Umbilical cord (tissue), 1 donor: ENCODE measurements at regions not wholly inside any gene's neighbourhood (a gene's known extent, or its start where the extent isn't known, plus 50 kb on each side); places are given as distances from the start of the nearest gene placed in this dataset.
A peak's percentile ranks its signal among the peaks of the same experiment; 100 is the strongest.

Experiments
- DNase-seq: peaks from one replicate; pipeline ENCODE4 v3.0.0-alpha.2; 2015; ENCODE audit warnings: low spot score

DNA sequence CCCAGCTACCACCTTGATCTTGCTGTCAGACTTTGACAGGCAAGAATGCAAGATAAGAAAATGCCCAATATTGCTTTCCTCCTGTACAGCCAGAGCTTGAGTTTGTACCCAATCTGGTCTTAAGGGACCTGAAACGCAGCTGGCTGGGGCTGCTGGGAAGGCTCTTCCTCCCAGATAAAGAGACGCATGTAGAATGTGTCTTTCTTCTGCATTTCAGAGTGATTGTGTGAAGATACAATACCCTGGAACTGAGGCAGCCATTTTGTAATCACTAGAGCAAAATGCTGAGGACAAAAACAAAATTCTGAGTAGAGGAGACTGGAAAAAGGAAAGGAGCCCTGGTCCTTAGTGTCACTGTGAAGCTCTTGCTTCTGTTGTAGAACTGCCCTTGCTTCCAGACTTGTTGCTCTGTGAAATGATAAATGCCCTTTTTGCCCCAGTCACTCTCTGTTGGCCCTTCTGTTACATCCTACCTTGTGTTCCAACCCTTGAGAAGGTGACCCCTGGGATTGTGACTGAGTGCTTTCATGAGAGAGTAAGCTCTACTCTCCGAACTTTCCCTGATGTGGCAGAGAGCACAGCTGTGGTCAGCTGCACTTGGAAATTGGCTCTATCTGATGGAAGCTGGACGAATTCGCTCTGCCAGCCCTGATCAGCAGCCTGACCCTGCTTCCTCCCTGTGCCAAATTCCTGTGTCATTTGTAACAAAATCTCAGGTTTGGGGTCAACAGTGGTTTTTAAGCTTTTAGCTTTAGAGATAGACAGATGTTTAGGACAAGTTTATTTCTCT is 137.4 kb upstream of the RBMS1 start:
- peak; percentile 20 for DNase-seq

DNA sequence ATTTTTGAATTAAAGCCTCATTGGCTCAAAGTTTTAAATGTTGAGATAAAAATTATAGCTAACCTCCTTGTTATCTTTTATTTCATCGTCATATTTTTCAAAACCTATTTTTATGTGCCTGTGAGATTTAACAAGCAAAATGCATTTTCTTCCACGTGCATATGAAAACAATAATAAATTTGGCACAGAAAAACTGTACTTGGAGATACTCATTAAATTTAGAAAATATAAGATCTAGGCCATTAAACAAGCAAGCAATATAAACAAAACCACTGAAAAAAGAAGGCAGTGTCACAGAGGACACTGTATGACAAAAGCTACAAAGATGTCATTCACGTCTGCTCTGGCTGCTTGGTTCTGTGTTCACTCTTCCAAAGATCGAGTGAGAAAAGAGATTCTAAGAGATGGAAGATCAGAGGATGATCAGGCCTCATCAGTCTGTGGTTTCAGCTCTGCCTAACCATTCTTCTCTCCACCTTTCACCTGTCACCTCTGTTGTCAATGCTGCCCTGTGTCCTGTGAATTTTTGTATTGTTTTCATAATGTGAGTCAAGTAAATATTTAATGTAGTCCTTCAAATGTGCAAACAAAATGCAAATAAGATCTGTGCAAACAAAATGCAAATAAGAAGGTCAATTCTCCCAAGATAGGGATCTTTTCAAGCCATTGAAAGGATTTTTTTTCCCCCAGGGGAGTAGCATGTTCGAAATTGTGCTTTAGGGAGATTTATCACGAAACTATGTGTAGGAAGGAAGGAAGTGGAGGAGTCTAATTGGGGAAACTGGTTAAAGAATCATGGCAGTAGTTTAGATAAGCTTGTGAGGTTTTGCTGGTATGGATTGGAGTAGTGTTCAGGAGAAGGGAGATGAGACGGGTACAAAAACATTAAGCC is 138.7 kb upstream of the RBMS1 start:
- DNase-seq, result no peak

DNA sequence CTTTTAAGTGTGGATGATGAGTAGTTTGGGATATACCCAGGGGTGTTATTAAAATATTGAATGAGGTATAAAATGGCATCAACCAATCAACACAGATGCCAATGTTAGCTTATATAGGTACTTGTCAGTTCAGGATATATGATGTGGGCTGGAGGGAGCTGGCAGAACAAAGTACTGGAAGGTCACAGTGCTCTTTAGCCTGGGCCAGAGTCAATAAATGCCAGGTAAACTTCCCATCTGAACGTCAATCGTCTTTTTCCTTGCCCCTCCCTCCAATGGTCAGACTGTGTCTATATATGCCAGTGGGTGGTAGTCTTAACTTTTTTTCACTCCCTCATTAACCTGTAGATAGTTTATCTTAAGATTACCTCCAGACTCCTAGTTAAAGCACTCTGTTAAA is 140.8 kb upstream of the RBMS1 start:
- DNase-seq, result no peak

DNA sequence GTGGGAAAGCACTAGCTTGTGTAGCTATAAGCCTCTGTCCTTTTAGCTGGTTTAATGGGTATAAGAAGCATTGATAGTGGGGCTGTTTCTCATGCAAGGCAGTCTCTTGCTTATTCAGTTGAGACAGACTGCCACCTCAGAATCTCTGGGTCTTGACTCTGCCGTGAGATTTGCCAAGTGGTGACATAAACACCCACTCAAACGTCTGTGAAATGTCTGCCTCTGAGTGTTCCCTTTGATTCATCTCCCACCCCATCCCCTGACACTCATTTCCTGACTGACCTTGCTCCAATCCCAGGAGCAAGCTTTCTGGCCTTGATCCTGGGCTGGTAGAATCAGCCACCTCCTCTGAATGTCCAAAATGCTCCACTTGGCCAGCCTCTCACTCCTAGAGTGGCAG is 141.9 kb upstream of the RBMS1 start:
- peak; percentile 37 for DNase-seq

DNA sequence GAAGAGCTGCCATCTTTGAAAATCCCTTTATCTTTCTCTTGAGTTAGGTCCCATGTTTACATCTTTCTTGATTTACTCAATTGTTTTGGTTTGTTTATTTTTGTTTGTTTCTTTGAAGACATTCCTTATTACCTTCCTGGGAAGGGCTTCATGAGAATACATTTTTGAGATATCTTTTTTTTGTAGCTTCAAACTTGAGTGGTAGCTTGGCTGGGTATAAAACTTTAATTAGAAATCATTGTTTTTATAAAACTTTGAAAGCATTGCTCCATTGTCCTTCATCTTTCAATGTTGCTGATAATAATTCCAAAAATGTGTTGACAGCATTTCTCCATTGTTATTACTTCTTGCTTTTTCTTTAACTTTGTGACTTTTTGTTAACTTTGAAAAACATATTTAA is 145.9 kb upstream of the RBMS1 start:
- DNase-seq, result no peak

DNA sequence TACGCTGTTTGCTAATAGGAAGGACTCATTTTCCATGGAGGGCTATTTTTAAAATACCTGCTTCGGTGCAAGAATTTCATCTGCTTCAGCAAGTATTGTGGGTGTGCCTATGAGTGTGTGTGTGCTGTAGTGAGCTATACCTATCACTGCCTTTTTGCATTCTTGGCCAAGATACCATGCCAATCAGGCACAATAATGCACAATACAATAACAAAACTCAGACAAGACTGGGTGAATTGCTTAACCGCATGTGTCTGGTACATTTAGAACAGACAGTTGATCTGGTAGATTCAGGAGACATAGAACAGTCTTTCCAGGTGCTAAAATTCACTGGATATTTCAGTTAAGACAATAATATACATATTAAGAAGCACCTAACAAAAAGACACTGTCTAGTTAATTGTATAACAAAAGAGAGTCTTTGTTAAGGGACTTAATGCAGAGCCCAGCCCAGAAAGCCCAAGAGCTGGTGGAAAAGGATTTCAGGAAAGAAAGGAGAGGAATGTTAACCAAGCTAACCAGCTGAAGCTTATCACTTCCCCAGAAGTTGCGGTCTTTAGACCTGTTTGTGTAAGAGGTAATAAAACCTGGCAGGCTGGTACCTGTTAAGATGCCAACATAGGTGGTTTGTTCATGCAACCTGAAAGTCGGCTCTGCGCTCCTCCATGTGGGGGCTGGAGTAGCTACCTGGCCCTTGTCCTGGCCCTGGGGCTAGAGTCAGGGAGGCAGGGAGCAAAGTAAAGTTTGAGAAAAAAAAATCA is 153.3 kb upstream of the RBMS1 start:
- DNase-seq, result peak; percentile 24

DNA sequence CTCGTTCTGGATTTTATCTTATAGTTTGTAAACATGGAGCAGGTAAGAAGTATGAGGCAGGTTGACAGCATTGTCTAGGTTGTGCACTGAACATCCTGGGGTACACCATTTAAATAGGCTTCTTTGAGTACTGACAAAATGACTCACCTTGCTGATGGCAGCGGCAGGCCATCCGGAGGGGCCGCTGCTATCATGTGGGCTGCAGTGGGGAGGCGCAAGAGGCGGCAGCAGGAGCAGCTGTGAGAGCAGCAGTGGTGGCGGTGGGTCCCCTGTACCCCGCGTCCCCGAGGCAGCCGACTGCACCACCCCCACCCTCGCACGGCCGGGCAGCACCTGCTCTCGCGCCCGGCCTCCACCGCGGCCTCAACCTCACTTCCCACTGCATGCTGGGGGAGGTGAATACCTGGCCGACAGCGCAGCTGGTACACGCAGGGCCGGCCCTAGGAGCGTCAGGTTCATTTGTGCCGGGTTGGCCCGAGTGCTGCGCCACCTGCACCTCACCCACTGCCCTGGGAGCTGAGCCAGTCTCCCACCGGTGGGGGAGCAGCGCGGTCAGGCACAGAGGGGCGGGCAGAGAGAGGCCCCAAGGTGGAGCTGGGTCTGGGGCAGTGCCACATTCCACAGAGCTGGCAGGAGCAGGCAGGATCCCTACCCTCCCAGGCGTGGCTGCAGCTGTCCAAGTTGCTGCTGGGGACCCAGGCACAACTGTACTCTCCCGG is 154.5 kb upstream of the RBMS1 start:
- DNase-seq, result no peak

DNA sequence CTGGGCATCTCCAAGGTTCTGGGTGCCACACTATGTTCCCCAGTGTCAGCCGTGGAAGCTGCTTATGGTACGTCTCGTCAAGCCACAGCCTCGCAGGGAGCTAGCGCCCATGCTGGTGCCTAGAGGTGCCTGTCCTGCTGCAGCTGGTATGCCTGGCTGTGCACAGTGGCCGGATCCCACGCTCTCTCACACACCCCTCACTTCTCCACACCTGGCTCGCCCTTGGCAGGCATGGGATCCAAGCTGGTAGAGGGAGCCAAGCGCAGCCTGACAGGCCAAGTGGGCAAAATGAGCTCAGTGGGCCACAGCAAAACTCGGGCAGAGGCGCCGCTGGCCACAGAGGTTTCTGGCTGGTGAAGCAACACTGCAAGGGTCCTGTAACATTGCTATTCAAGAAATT is 156.1 kb upstream of the RBMS1 start:
- DNase-seq, result no peak

DNA sequence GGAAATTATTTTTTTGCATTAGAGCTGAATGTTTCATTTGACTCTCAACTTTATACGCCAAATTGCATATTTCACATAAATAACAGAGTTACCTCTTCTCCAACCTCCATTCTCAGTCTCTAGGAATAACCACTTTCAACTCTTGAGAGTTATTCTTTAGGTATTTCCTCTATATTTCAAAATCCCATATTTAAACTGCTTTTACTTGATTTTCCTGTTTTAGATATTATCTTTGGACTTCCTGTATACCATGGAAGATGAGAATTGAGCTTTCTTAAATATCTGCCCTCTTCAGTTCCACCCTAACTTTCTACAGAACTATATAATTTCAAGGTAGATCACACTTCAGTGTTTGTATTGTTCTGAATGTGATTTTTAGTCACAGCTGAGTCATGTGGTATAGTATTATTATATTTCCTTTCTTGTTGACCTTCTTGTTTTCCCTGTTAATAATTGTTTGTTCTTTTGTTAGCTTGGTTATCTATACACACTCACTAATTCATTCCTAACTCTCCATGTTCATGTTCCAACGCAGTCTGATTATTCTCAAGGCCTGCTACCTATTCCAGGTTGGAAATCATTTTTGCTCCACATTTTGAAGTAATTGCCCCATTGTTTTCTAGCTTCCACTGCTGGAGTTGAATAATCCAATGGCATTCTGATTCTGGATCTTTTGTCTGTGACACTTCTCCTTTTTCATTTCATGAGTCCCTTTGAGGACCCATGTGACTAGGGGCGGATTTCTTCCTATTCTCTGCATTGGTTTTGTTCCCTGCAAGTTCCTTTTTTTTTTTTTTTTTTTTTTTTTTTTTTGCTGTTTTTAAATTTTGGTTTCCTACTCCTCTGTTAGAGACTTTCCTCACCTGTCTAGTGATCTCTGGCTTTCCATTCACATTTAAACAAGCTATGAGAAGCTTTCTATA is 156.8 kb upstream of the RBMS1 start:
- DNase-seq, result no peak

DNA sequence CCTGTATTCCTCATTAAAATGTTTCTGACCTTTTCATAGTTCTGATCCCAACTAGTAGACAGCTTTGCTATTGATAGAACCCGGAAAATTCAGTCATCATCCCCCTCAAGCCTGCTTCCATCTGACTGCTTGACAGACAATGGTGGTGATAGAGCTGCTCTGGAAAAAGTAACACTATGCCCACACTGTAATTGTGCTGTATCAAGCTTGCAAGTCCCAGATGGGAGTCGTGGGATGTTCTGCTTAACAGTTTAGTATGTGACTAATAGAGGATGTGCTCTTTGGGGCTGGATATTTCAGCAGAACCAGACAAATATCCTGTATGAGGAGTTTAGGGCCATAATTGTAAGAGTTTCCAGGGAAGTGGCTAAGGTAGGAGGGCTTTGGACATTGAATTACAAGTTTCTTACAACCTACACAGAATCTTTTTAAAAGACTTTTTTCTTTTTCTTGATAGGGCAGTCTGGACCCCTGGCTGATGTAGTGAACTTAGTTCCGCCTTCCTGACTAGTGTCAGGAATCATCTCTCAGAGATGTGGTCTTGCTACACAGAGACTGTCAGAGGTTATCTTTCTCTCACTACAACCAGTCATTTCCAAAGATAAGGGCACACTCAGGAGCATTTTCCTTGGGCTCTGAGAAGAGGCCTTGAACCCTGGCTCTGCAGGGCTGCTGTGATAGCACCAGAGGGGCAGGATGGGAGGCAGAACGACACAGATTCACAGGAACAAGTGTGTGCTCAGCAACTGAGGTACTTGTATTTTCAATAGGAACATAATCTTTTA is 158.0 kb upstream of the RBMS1 start:
- DNase-seq, result peak; percentile 40

DNA sequence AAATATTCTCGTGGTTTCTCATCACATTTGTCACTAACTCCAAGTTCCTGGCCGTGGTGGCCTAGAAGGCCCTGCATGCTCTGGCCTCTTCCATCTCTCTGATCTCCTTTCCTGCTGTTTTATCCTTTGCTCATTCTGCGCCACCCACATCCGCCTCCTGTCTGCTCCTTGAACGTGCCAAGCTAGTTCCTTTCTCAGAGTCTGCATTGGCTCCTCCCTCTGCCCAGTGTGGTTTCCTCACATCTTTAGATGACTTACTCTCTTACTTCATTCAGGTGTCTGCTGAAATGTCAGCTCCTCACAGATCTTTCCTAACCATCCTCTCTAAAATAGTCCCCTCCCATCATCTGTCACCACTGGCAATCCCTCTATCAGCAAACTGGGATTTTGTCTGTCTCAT is 158.6 kb upstream of the RBMS1 start:
- peak; percentile 42 for DNase-seq

DNA sequence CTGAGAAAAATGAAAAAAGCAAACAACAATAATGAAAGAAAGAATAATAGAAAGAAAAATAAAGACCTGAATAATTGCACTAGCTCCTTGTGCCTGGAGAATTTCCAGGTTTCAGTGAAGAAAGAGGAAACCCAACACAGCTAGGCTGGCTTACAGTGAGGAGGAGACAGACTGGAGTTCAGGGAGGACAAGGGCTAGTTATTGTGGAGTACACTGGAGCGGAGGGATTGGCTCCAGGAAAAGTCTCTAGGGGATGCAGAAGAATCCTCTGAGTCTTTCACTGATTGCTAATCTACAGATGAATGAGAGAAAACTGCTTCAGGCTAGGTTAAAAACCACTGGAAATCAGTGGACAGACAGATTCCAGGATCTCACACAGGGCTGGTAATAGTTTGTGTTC is 163.6 kb upstream of the RBMS1 start:
- DNase-seq, result peak; percentile 36

DNA sequence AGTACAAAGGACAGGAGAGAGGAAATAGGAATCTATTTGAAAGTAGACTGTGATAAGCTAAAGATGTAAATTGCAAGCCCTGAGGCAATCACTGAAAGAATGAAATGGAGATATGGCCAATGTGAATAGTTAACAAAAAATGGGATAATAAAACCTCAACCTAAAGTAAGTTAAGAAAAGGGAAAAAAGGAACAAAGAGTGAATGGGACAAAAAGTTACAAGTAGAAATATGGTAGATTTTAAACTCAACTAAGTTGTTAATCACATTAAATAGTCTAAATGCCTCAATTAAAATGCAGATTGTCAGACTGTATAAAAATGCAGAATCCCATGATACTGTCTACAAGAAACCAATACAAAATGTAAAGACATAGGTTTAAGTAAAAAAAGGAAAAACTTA is 165.2 kb upstream of the RBMS1 start:
- no peak for DNase-seq

DNA sequence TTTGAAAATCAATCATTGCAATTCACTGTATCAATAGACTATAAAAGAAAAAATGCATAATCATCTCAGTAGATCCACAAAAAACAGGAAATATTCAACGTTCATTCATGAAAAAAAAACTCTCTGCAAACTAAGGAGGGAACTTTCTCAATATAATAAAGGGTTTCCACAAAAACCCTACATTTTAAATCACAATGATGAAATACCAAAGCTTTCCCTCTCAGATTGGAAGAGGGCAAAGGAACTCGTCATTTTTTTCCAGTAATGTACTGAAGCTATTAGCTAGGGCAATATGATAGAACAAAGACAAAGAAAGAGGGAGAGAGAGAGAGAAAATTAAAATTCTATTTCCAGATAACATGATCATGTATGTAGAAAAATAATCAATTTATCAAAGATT is 167.1 kb upstream of the RBMS1 start:
- DNase-seq, result no peak

DNA sequence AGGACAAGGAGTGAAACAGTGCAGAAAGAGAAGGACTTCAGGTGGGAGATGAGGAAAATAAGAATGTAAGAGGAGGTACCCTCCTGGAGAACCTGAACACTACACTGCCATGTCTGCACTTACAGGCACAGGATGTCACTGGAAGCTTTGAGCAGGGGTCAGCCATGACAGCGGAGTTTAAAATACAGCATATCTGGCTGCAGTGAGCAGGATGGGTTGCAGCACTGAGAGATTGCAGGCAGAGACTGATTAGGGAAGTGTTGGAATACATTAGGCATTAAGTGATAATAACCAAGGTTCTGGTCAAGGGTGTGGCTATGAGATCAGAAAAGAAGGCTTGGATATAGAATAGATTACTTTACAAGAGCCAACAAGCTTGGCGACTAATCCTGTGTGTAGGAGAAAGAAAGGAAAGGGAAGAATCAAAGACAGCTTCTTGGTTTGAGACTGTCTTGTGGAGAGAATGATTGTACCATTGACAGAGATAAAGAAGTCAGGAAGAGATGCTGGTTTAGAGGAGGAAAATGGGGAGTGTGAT is 171.1 kb upstream of the RBMS1 start:
- peak; percentile 74 for DNase-seq

DNA sequence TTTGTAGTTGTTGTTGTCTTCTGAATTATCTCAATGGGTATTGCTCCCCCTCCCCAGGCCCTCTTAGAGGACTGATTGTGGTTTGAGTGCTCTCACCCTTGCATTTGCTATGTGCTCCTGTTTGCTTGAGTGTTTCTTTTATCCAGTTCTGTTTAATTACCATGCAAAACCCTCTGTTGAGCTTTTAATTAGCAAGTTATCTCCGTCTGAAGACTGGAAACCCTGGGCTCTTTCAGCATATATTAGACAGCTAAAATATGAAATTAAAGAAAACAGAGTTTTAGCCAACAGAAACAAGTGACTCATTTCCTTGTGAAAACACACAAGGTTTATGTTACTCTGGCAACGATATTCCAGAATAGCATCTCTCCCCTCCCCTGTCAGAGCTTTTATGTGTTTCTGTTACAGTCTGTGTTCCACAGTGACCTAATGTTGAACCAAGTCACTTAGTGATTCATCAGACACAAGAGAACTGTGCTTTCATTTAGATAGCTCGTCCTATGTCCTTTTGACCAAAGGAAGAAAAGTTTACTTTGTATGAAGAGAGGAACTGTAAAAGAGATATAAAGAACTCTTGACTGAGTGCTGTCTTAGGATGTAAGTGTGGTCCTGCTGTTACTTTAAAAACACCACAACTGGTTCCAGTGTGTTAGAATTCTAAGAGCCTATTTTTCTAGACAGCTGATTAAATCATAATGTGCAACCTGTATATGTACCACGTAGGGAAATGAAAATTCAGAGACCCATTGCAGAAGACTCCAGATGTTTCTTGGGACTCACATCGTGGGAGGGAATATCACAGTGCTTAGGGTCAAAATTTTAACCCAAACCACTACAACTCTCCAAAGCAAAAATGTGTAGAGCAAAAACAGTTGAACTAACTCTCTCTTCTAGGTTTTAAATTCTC is 172.8 kb upstream of the RBMS1 start:
- peak; percentile 99 for DNase-seq

DNA sequence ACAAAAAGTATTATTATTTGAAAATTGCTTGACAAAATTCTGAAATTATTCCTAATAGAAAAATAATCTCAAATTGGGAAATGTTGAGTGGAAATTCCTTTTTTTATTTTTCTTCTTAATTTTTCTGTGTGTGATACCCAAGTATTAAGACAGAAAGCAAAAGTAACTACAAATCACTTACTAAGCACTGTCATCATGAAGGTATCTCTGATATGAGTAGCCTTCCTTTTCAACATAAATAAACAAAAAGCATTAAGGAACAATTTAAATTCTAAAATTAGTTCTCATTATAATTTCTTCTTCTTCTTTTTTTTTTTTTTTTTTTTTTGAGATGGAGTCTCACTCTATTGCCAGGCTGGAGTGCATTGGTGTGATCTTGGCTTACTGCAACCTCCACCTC is 174.2 kb upstream of the RBMS1 start:
- DNase-seq, result no peak

DNA sequence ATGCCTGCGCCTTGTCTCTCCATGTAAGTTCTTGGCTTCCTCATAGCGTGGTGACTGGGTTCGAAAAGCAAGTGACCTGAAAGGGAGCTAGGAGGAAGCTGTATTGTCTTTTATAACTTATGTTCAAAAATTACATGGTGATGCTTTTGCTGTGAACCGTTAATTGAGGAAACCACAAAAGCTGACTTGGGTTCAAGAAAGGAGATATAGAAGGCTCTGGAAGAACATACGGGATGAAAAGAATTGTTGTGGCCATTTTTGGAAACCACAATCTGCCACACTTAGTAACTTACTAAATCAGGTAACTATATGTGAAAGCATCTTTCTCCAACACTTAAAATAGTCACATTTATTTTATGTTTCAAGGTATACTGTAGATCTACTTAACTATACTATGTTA is 177.0 kb upstream of the RBMS1 start:
- DNase-seq, result no peak
